Heart right ventricle (tissue), 16 donors: ENCODE measurements at regions not wholly inside any gene's neighbourhood (a gene's known extent, or its start where the extent isn't known, plus 50 kb on each side); places are given as distances from the start of the nearest gene placed in this dataset.

Experiments used
- ATAC-seq, 8 donors: fragments of 200-7000 bp; cut with Tn5 transposase; one replicate each; pipeline ENCODE4 v1.9.1; 2020; ENCODE audit warnings: mild to moderate bottlenecking in 8 of 8, moderate library complexity in 8 of 8, moderate number of reproducible peaks in 1 of 8
- DNase-seq, 2 donors: peaks; one replicate each; pipeline ENCODE4 v3.0.0-alpha.2; 2020
- H3K27ac ChIP-seq, 10 donors: fragments of 200-600 bp; sonication (generic) in 2 of 10; one replicate each; pipeline versions ENCODE4 v1.5.0 to v1.8.0; 2020 to 2022; ENCODE audit warnings: mild to moderate bottlenecking in 3 of 10
- H3K27me3 ChIP-seq, 7 donors: fragments of 200-600 bp; one replicate each; pipeline ENCODE4 v1.8.0; 2021 to 2022; ENCODE audit warnings: mild to moderate bottlenecking in 2 of 7
- H3K36me3 ChIP-seq, 9 donors: fragments of 200-600 bp; sonication (generic) in 1 of 9; one replicate each; pipeline versions ENCODE4 v1.5.0 to v1.8.0; 2020 to 2022; ENCODE audit warnings: mild to moderate bottlenecking in 2 of 9
- H3K4me1 ChIP-seq, 9 donors: fragments of 200-600 bp; sonication (generic) in 1 of 9; one replicate each; pipeline versions ENCODE4 v1.5.0 to v1.8.0; 2020 to 2022; ENCODE audit warnings: mild to moderate bottlenecking in 4 of 9
- H3K4me3 ChIP-seq, 10 donors: fragments of 200-600 bp; sonication (generic) in 2 of 10; one replicate each; pipeline versions ENCODE4 v1.5.0 to v1.8.0; 2020 to 2022; ENCODE audit warnings: mild to moderate bottlenecking in 7 of 10, moderate library complexity in 2 of 10
- H3K9me3 ChIP-seq, 11 donors: fragments of 200-600 bp in 10 of 11; sonication (generic) in 2 of 11; one replicate each; pipeline versions ENCODE4 v1.5.0 to v1.8.0; 2013 to 2022; ENCODE audit warnings: mild to moderate bottlenecking in 2 of 11, control low read depth in 1 of 11, moderate library complexity in 1 of 11
- WGBS, 2 donors: extraction: QIAGEN DNeasy Blood & Tissue Kit; methylation state at CpG; one replicate each; pipeline ENCODE4 v1.1.7; 2013; ENCODE audit warnings: inconsistent platforms in 1 of 2; 5-methylcytosine and 5-hydroxymethylcytosine counted together
- intact Hi-C, 10 donors: fragments of 100-400 bp; cut with DNase I; formaldehyde crosslinking; loops; one replicate each; pipeline versions ENCODE4 v1.11.1 to v1.14.2; 2022
- TF ChIP-seq, protein P1 (sequence below), 9 donors: fragments of 200-600 bp; sonication (generic) in 2 of 9; IDR thresholded peaks; one replicate each; pipeline versions ENCODE4 v1.5.0 to v1.8.0; 2021 to 2022; ENCODE audit warnings: antibody characterized with exemption in 9 of 9, mild to moderate bottlenecking in 5 of 9, moderate library complexity in 1 of 9
- donor health status: Arrhythmogenic right ventricular cardiomyopathy.
- donor health status: ischemic (EF 13 %, LVEDD 7.1; RV severe dilation, severe dysfunction).
- donor health status: healthy with polysubstance abuse.
- donor health status: DM: no; HTN: yes; CAD: no.
- donor health status: DM: no; HTN: no; CAD: no.
- donor health status: ischemic (EF 25% LVEDD 6.9; RV normal size, moderate dysfunction).
- donor health status: ischemic (EF 25% LVEDD 5.7; RV mildly dilated, moderate dysfunction).
- donor health status: healthy.
- donor health status: DM: yes; HTN: yes; CAD: no.
- donor health status: Ischemic cardiomyopathy.
- donor health status: ischemic (EF 35%, LVEDD 5.7; RV mildly dilated, moderate dysfunction).
- donor health status: nonischemic (EF 11% LVEDD 7.7; RV severe dilation, severe dysfunction).
- donor health status: DM: yes; HTN: yes; CAD: no.
- donor health status: PGD.
- donor health status: ischemic (EF 29% LVEDD 5.4; RV normal size, mild dysfunction).
- donor health status: nonischemic (EF 23%, LVEDD 6.1; RV moderate dilation, normal function).

DNA sequence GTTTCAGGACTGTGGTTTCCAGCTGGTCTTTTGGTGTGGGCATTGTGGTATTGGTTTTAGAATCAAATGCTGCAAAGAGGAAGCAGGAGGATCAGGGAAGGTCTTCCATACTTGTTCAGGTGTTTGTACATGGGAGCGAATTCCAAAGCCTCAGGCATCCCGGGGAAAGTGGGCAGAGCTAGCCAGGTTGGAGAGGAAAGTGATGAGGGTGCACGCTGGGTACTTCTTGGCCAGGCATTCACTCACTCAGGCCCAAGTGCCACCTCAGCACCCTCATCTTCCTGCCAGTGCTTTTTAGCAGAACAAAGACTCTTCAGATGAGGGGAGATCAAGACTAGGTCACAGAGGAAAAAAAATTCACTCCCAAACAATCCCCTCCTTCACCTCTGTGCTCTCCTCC, 241.1 kb upstream of the TBX18 start:
- ATAC-seq = no peak
- H3K36me3 ChIP-seq = no peaks in the 10 kb centered on the region
- H3K4me1 ChIP-seq = no peaks in the 10 kb centered on the region
- 68 to 75% methylated on average over 3 of the region's 3 CpGs for WGBS, 2 donors
- H3K27ac ChIP-seq = no peak overlapping the region
- H3K27me3 ChIP-seq = no peaks in the 10 kb centered on the region
- H3K9me3 ChIP-seq = peaks cover 0 to 6% (median 0%) of the 10 kb centered on the region in 11 donors
- TF ChIP-seq, protein P1, sequence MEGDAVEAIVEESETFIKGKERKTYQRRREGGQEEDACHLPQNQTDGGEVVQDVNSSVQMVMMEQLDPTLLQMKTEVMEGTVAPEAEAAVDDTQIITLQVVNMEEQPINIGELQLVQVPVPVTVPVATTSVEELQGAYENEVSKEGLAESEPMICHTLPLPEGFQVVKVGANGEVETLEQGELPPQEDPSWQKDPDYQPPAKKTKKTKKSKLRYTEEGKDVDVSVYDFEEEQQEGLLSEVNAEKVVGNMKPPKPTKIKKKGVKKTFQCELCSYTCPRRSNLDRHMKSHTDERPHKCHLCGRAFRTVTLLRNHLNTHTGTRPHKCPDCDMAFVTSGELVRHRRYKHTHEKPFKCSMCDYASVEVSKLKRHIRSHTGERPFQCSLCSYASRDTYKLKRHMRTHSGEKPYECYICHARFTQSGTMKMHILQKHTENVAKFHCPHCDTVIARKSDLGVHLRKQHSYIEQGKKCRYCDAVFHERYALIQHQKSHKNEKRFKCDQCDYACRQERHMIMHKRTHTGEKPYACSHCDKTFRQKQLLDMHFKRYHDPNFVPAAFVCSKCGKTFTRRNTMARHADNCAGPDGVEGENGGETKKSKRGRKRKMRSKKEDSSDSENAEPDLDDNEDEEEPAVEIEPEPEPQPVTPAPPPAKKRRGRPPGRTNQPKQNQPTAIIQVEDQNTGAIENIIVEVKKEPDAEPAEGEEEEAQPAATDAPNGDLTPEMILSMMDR (IDR thresholded peaks at IDR 0.05) = no peak
- H3K4me3 ChIP-seq = no peak overlapping the region
- DNase-seq = no peak
- intact Hi-C loops = loop anchor here in 1 of 10 donors (10.0 kb wide), 1 partner anchor 231 kb away; no protein-coding TSS in a partner anchor

DNA sequence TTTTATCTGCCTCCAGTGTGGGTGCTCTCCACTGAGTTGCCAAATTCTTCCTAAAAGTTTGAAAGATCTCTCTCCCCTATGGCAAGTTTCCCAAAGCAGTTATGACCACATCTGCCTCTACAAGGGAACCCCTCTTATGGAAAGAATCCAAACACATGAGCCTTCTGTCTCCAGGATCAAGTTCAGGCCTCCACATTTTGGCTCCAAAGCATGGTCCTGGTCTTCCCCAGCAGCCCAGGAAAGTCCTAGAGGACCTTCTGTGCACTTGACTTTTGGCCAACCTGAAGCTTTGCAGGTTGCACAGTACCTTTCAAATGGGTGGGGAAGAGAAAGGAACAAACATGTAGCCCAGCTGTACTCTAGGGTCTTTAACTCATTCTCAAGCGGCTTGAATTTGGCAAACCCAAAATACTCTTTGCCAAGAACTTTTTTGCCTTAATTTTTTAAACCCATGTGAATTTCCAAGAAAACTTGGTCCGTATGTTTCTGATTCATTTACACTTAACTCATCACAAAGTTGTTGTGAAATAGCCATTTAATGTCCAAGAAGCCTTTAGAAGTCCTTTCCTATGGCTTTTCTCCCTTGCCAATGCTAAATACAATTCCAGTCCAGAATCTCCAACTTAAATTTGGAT, 240.1 kb upstream of the TBX18 start:
- Histone ChIP-seq H3K36me3 (no peaks in the 10 kb centered on the region), H3K9me3 (peaks cover 0 to 6% (median 0%) of the 10 kb centered on the region in 11 donors), H3K4me3 (no peak overlapping the region), H3K27me3 (no peaks in the 10 kb centered on the region), H3K27ac (no peak overlapping the region), H3K4me1 (no peaks in the 10 kb centered on the region)
- intact Hi-C loops = loop anchor here in 1 of 10 donors (10.0 kb wide), 1 partner anchor 230 kb away; no protein-coding TSS in a partner anchor
- TF ChIP-seq, protein P1 (IDR thresholded peaks at IDR 0.05) = no peak
- DNase-seq (no peak), ATAC-seq (peak in 7 of 8 donors; percentile 30 to 80 (median 55))
- WGBS, 2 donors = 58 to 63% methylated on average over 2 of the region's 2 CpGs

DNA sequence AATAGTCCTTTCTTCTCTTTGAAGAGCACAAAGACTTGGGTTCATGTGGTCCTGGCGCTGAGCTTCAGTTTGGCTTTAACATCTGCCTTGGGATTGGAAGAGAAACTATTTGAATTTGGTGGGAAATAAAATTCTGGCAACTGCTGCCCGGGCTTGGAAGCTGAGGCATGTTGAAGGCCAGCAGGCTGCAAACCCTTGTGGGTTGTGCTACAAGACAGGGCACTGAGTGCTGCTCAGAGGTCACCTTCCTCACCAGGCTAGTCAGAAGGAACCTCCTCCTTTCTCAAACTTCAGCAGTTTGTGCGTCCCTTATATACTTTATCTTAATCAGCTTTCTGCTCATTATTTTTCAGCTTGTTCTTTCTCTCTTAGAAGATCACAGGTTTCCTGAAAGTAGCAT, 238.4 kb upstream of the TBX18 start:
- Histone ChIP-seq H3K9me3 (no peaks in the 10 kb centered on the region), H3K4me1 (no peaks in the 10 kb centered on the region), H3K27me3 (no peaks in the 10 kb centered on the region), H3K27ac (no peak overlapping the region), H3K4me3 (no peak overlapping the region), H3K36me3 (no peaks in the 10 kb centered on the region)
- DNase-seq (no peak), ATAC-seq (no peak)
- TF ChIP-seq, protein P1 (IDR thresholded peaks at IDR 0.05) = no peak
- intact Hi-C loops = loop anchor here in 1 of 10 donors (10.0 kb wide), 1 partner anchor 228 kb away; no protein-coding TSS in a partner anchor
- 72 to 74% methylated on average over 3 of the region's 3 CpGs for WGBS, 2 donors

DNA sequence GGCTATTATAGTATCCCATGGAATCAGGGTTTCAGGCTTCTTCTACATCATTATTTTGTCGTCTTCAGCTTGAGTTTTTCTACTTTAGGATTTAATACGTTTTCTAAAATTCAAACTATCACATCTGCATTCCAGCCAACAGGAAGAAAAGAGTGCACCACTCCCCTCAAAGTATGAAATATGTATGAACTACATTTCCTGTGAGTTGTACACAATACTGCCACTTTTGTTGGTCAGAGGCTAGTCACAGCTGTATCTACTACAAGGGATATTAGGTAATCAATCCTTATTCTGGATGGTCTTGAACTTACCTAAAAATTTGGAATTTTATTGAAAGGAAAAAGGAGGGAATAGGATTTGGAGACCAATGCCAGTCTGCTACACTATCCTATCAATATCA, 235.6 kb upstream of the TBX18 start:
- Histone ChIP-seq H3K27ac (no peak overlapping the region), H3K9me3 (no peaks in the 10 kb centered on the region), H3K27me3 (no peaks in the 10 kb centered on the region), H3K4me3 (no peak overlapping the region), H3K36me3 (no peaks in the 10 kb centered on the region), H3K4me1 (no peaks in the 10 kb centered on the region)
- WGBS, 2 donors = 59 to 67% methylated on average over 2 of the region's 2 CpGs
- DNase-seq (no peak), ATAC-seq (no peak)
- TF ChIP-seq, protein P1 (IDR thresholded peaks at IDR 0.05) = no peak
- intact Hi-C loops = loop anchor here in 1 of 10 donors (10.0 kb wide), 1 partner anchor 225 kb away; no protein-coding TSS in a partner anchor
